Ovary (tissue), 7 donors: ENCODE measurements at regions not wholly inside any gene's neighbourhood (a gene's known extent, or its start where the extent isn't known, plus 50 kb on each side); places are given as distances from the start of the nearest gene placed in this dataset.

ENCODE experiments used
- DNase-seq, 5 donors: peaks; one replicate each; pipeline ENCODE4 v3.0.0-alpha.2; 2019 to 2020
- H3K27ac ChIP-seq, 2 donors: fragments of 200-600 bp; one replicate each; pipeline versions ENCODE4 v1.5.1 to v1.8.0; 2019 to 2022
- H3K27me3 ChIP-seq: fragments of 200-600 bp; one replicate; pipeline ENCODE4 v1.8.0; 2022
- H3K36me3 ChIP-seq: fragments of 200-600 bp; sonication (generic); one replicate; pipeline ENCODE4 v1.5.1; 2019
- H3K4me1 ChIP-seq: one replicate; pipeline ENCODE4 v1.8.1; 2013; ENCODE audit warnings: mild to moderate bottlenecking, moderate library complexity; ENCODE audit not compliant: insufficient read depth
- H3K4me3 ChIP-seq: fragments of 200-600 bp; sonication (generic); one replicate; pipeline ENCODE4 v1.5.1; 2017
- H3K9me3 ChIP-seq, 2 donors: fragments of 200-600 bp in 1 of 2; sonication (generic) in 1 of 2; one replicate each; pipeline versions ENCODE4 v1.5.1 to v1.8.1; 2013 to 2019; ENCODE audit warnings: mild to moderate bottlenecking in 1 of 2, moderate library complexity in 1 of 2
- CTCF ChIP-seq, 3 donors: fragments of 450-650 bp in 2 of 3; fragments of 200-600 bp in 1 of 3; IDR thresholded peaks; one replicate each; pipeline versions ENCODE4 v1.5.1 to v1.8.0; 2016 to 2022; ENCODE audit warnings: antibody characterized with exemption in 3 of 3, mild to moderate bottlenecking in 1 of 3
- EP300 ChIP-seq: sonication (generic); formaldehyde crosslinking; IDR thresholded peaks from one replicate; pipeline ENCODE4 v1.6.1; 2017; ENCODE audit warnings: antibody characterized with exemption
- POLR2A ChIP-seq: fragments of 450-650 bp; IDR thresholded peaks from one replicate; pipeline ENCODE4 v1.6.1; 2017; ENCODE audit warnings: antibody characterized with exemption, mild to moderate bottlenecking, moderate library complexity
- WGBS, 3 donors: extraction: QIAGEN DNeasy Blood & Tissue Kit in 1 of 3; methylation state at CpG; one replicate each; pipeline versions ENCODE4 v1.1.5 to v1.1.7; 2013 to 2017; 5-methylcytosine and 5-hydroxymethylcytosine counted together
- intact Hi-C, 4 donors: fragments of 100-400 bp; cut with DNase I; formaldehyde crosslinking; loops; one replicate each; pipeline versions ENCODE4 v1.11.0 to v1.15.1; 2022 to 2023
- donor health status: DM: no; HTN: no; CAD: no; lungs with moderate emphysema.
- donor health status: DM: no; HTN: no; CAD: no.
- donor health status: Bipolar disorder and iron deficiency.
- donor health status: DM: no; HTN: no; CAD: no.
- donor health status: DM: yes; HTN: yes; CAD: no.

- 29 to 59% (median 52%) methylated on average over 1 of the region's 1 CpG for WGBS, 3 donors
- H3K27me3 ChIP-seq = no peaks in the 10 kb centered on the region
- no peak for DNase-seq
- H3K4me3 ChIP-seq = no peak overlapping the region
- H3K9me3 ChIP-seq = no peaks in the 10 kb centered on the region
- H3K27ac ChIP-seq = no peak overlapping the region
- TF ChIP-seq POLR2A = no peak
- no peak for TF ChIP-seq EP300
- TF ChIP-seq CTCF (IDR thresholded peaks at IDR 0.05) = no peak
- peaks cover 4% of the 10 kb centered on the region for H3K4me1 ChIP-seq
- H3K36me3 ChIP-seq = no peaks in the 10 kb centered on the region
- intact Hi-C loops = no loop called here
Measured at GRCh38 chr6:134467620-134468019, 149.7 kb upstream of the SGK1 start.

- H3K36me3 ChIP-seq = no peaks in the 10 kb centered on the region
- H3K27me3 ChIP-seq = no peaks in the 10 kb centered on the region
- H3K9me3 ChIP-seq = no peaks in the 10 kb centered on the region
- peaks cover 4% of the 10 kb centered on the region for H3K4me1 ChIP-seq
- no peak for TF ChIP-seq POLR2A
- no peak for TF ChIP-seq CTCF (IDR thresholded peaks at IDR 0.05)
- TF ChIP-seq EP300 = no peak
- 17 to 39% (median 21%) methylated on average over 2 of the region's 2 CpGs for WGBS, 3 donors
- H3K27ac ChIP-seq = no peak overlapping the region
- no peak for DNase-seq
- no peak overlapping the region for H3K4me3 ChIP-seq
- intact Hi-C loops = no loop called here
Measured at GRCh38 chr6:134466771-134467525, 149.0 kb upstream of the SGK1 start.

GRCh38 chr6:134464690-134465411, 146.9 kb upstream of the SGK1 start:
- H3K4me1 ChIP-seq = peaks cover 4% of the 10 kb centered on the region
- no peaks in the 10 kb centered on the region for H3K36me3 ChIP-seq
- H3K4me3 ChIP-seq = no peak overlapping the region
- WGBS, 3 donors = 77 to 80% (median 77%) methylated on average over 9 of the region's 9 CpGs
- no peaks in the 10 kb centered on the region for H3K27me3 ChIP-seq
- no peak for TF ChIP-seq POLR2A
- TF ChIP-seq EP300 = no peak
- no peak for TF ChIP-seq CTCF (IDR thresholded peaks at IDR 0.05)
- intact Hi-C loops = no loop called here
- H3K9me3 ChIP-seq = no peaks in the 10 kb centered on the region
- DNase-seq = no peak
- no peak overlapping the region for H3K27ac ChIP-seq

GRCh38 chr6:134458857-134459657, 141.1 kb upstream of the SGK1 start:
- intact Hi-C loops = no loop called here
- Histone ChIP-seq H3K4me3 (no peak overlapping the region), H3K4me1 (peaks cover 3% of the 10 kb centered on the region), H3K9me3 (no peaks in the 10 kb centered on the region), H3K36me3 (no peaks in the 10 kb centered on the region), H3K27ac (no peak overlapping the region), H3K27me3 (no peaks in the 10 kb centered on the region)
- TF ChIP-seq CTCF (IDR thresholded peaks at IDR 0.05) = no peak
- TF ChIP-seq POLR2A = no peak
- TF ChIP-seq EP300 = no peak
- DNase-seq = no peak
- WGBS, 3 donors = 76 to 83% (median 83%) methylated on average over 7 of the region's 7 CpGs
